Trophoblast cell (in vitro differentiated cells and primary cell): ENCODE measurements at regions not wholly inside any gene's neighbourhood (a gene's known extent, or its start where the extent isn't known, plus 50 kb on each side); places are given as distances from the start of the nearest gene placed in this dataset.

Source experiments
- DNase-seq, 2 donors: peaks; one replicate each; pipeline ENCODE4 v3.0.0-alpha.2; 2016
- H2AFZ ChIP-seq: 2 replicates; pipeline ENCODE4 v1.6.1; 2013; ENCODE audit warnings: low read length, moderate library complexity, mild to moderate bottlenecking; ENCODE audit not compliant: insufficient read depth, poor library complexity
- H2AK5ac ChIP-seq: 2 replicates; pipeline ENCODE4 v1.6.1; 2013; ENCODE audit warnings: mild to moderate bottlenecking, low read length
- H2BK120ac ChIP-seq: 2 replicates; pipeline ENCODE4 v1.6.1; 2013; ENCODE audit warnings: low read length, mild to moderate bottlenecking, moderate library complexity; ENCODE audit not compliant: insufficient read depth, poor library complexity
- H2BK12ac ChIP-seq: 2 replicates; pipeline ENCODE4 v1.6.1; 2013; ENCODE audit warnings: mild to moderate bottlenecking, low read length, moderate library complexity
- H2BK5ac ChIP-seq: 2 replicates; pipeline ENCODE4 v1.6.1; 2013; ENCODE audit warnings: low read length, low read depth, moderate library complexity, mild to moderate bottlenecking; ENCODE audit not compliant: poor library complexity
- H3K14ac ChIP-seq: 2 replicates; pipeline ENCODE4 v1.6.1; 2013; ENCODE audit warnings: mild to moderate bottlenecking, low read length
- H3K18ac ChIP-seq: 2 replicates; pipeline ENCODE4 v1.6.1; 2013; ENCODE audit warnings: mild to moderate bottlenecking, low read length
- H3K23ac ChIP-seq: 2 replicates; pipeline ENCODE4 v1.6.1; 2013; ENCODE audit warnings: low read length
- H3K27ac ChIP-seq: 2 replicates; pipeline ENCODE4 v1.5.1; 2013; ENCODE audit warnings: low read depth, mild to moderate bottlenecking, inconsistent platforms, low read length, moderate library complexity
- H3K27me3 ChIP-seq: 2 replicates; pipeline ENCODE4 v1.6.1; 2013; ENCODE audit warnings: inconsistent platforms, mild to moderate bottlenecking, low read length, moderate library complexity; ENCODE audit not compliant: insufficient read depth
- H3K36me3 ChIP-seq, 2 experiments: 1 replicate in 1 of 2; 2 replicates in 1 of 2; pipeline ENCODE4 v1.6.1; 2013; ENCODE audit warnings: low read length in 2 of 2, mild to moderate bottlenecking in 2 of 2, moderate library complexity in 1 of 2; ENCODE audit not compliant: insufficient read depth in 2 of 2, control insufficient read depth in 1 of 2
- H3K4ac ChIP-seq: 2 replicates; pipeline ENCODE4 v1.6.1; 2013; ENCODE audit warnings: low read depth, mild to moderate bottlenecking, low read length, moderate library complexity
- H3K4me1 ChIP-seq, 2 experiments: 1 replicate in 1 of 2; 2 replicates in 1 of 2; pipeline ENCODE4 v1.6.1; 2013; ENCODE audit warnings: low read length in 2 of 2, mild to moderate bottlenecking in 2 of 2, moderate library complexity in 1 of 2; ENCODE audit not compliant: insufficient read depth in 2 of 2, control insufficient read depth in 1 of 2
- H3K4me2 ChIP-seq: 2 replicates; pipeline ENCODE4 v1.6.1; 2013; ENCODE audit warnings: inconsistent platforms, mild to moderate bottlenecking, low read length, moderate library complexity
- H3K4me3 ChIP-seq: 2 replicates; pipeline ENCODE4 v1.5.1; 2013; ENCODE audit warnings: mild to moderate bottlenecking, low read depth, low read length, inconsistent platforms
- H3K79me1 ChIP-seq: one replicate; pipeline ENCODE4 v1.6.1; 2013; ENCODE audit warnings: low read length
- H3K79me2 ChIP-seq: 2 replicates; pipeline ENCODE4 v1.6.1; 2013; ENCODE audit warnings: low read length, mild to moderate bottlenecking; ENCODE audit not compliant: control insufficient read depth, insufficient read depth, poor library complexity
- H3K9ac ChIP-seq: 2 replicates; pipeline ENCODE4 v1.6.1; 2013; ENCODE audit warnings: mild to moderate bottlenecking, low read length
- H3K9me3 ChIP-seq: 2 replicates; pipeline ENCODE4 v1.6.1; 2013; ENCODE audit warnings: low read depth, mild to moderate bottlenecking, control low read depth, inconsistent platforms, low read length; ENCODE audit not compliant: insufficient read depth
- H4K12ac ChIP-seq: 2 replicates; pipeline ENCODE4 v1.6.1; 2013; ENCODE audit warnings: low read depth, mild to moderate bottlenecking, low read length, moderate library complexity
- H4K8ac ChIP-seq: 2 replicates; pipeline ENCODE4 v1.6.1; 2013; ENCODE audit warnings: low read depth, mild to moderate bottlenecking, low read length, moderate library complexity
- H4K91ac ChIP-seq: one replicate; pipeline ENCODE4 v1.6.1; 2013; ENCODE audit warnings: low read depth, mild to moderate bottlenecking, low read length, moderate library complexity
- WGBS: extraction: QIAGEN DNeasy Blood & Tissue Kit; methylation state at CpG from one replicate; pipeline ENCODE4 v1.1.7; 2013; ENCODE audit warnings: missing lambda C conversion rate; ENCODE audit not compliant: insufficient read length, insufficient coverage; ENCODE audit errors: extremely low coverage; 5-methylcytosine and 5-hydroxymethylcytosine counted together

DNA sequence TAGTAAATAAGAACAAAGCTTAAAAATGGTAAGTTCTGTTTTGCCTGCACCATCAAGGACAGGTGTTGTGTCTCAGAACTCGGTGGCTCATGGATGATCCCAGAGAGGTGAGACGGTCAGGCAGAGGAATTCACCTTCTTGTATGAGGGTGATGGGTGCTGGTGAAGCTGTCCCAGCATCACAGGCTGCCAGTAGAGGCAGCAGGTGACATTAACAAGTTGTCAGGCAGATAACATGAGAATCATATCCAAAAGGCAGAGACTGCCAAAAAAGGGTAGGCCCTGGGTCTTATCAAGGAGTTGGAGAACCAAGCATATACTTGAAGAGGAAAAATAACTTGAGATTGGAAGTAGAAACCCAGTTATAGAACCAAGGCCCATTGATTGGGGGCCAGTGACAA, 437.8 kb downstream of the DYNC2H1 start:
- Histone ChIP-seq H3K27ac (no peak overlapping the region), H3K14ac (no peak overlapping the region), H3K23ac (no peak overlapping the region), H2AK5ac (no peak overlapping the region), H4K12ac (no peak overlapping the region), H3K4me2 (no peak overlapping the region), H3K4ac (no peak overlapping the region), H3K36me3 (no peaks in the 10 kb centered on the region), H4K8ac (no peak overlapping the region), H3K9ac (no peak overlapping the region), H3K9me3 (peaks cover 4% of the 10 kb centered on the region), H3K4me3 (no peak overlapping the region), H3K79me1 (no peaks in the 10 kb centered on the region), H3K4me1 (no peaks in the 10 kb centered on the region), H2AFZ (no peak overlapping the region), H4K91ac (no peak overlapping the region), H3K18ac (no peak overlapping the region), H2BK120ac (no peak overlapping the region), H3K79me2 (no peaks in the 10 kb centered on the region), H2BK5ac (no peak overlapping the region), H3K27me3 (no peaks in the 10 kb centered on the region), H2BK12ac (no peak overlapping the region)
- DNase-seq = no peak
- WGBS = no CpG with 5 or more reads among the region's 2 CpGs

DNA sequence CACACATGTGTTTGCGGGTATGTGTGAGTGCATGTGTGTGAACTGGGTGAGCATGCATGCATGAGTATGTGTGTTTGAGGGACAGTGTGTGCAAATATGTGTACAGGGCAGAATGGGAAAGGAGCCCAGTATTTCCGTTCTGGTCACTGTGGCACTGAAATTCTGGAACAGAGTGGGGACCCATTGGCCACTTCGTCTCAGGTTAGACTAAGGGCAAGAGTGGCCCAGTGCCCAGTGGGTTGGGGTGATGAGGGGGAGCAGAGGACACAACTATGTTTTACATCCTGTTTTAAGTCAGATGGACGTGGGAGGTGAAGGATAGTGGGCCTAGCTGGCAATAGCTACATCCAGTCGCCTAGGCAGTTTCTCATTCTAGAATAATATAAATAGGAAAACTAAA, 438.5 kb downstream of the DYNC2H1 start:
- no peak overlapping the region for H3K4me2 ChIP-seq
- no peak overlapping the region for H4K91ac ChIP-seq
- H3K9ac ChIP-seq = no peak overlapping the region
- no peak overlapping the region for H3K4me3 ChIP-seq
- no peak overlapping the region for H3K4ac ChIP-seq
- no peak overlapping the region for H2BK5ac ChIP-seq
- H3K4me1 ChIP-seq = no peaks in the 10 kb centered on the region
- no peak overlapping the region for H3K18ac ChIP-seq
- H4K12ac ChIP-seq = no peak overlapping the region
- no peak overlapping the region for H2BK12ac ChIP-seq
- no peak overlapping the region for H3K14ac ChIP-seq
- WGBS = no CpG with 5 or more reads among the region's 5 CpGs
- no peaks in the 10 kb centered on the region for H3K27me3 ChIP-seq
- no peak for DNase-seq
- H3K79me1 ChIP-seq = no peaks in the 10 kb centered on the region
- H2BK120ac ChIP-seq = no peak overlapping the region
- no peak overlapping the region for H2AK5ac ChIP-seq
- no peaks in the 10 kb centered on the region for H3K9me3 ChIP-seq
- no peak overlapping the region for H3K23ac ChIP-seq
- no peaks in the 10 kb centered on the region for H3K79me2 ChIP-seq
- H3K27ac ChIP-seq = no peak overlapping the region
- no peaks in the 10 kb centered on the region for H3K36me3 ChIP-seq
- H2AFZ ChIP-seq = no peak overlapping the region
- H4K8ac ChIP-seq = no peak overlapping the region

DNA sequence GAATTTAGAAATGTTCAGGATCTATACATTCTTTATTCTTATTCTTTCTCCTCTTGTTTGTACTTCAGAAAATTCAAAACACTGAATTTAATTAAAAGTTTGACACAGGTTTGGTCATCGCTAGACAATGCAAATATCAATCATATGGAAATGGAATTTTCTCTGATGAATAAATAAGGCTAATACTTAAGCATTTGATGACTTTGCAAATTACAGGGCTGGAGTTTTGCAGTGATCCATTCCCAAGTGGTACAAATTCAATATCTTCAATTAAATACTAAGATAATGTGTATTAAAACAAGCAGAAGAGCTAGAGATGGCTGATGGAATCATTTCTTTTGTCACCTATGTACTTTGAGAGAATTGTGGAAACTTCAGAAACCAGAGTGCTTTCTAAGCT, 439.6 kb downstream of the DYNC2H1 start:
- Histone ChIP-seq H3K23ac (no peak overlapping the region), H3K9ac (no peak overlapping the region), H2AFZ (no peak overlapping the region), H3K4me2 (no peak overlapping the region), H2BK5ac (no peak overlapping the region), H4K8ac (no peak overlapping the region), H3K79me1 (no peaks in the 10 kb centered on the region), H3K4me3 (no peak overlapping the region), H4K91ac (no peak overlapping the region), H3K18ac (no peak overlapping the region), H3K14ac (no peak overlapping the region), H2BK120ac (no peak overlapping the region), H3K27ac (no peak overlapping the region), H3K4me1 (no peaks in the 10 kb centered on the region), H3K27me3 (no peaks in the 10 kb centered on the region), H3K79me2 (no peaks in the 10 kb centered on the region), H2BK12ac (no peak overlapping the region), H3K9me3 (no peaks in the 10 kb centered on the region), H3K36me3 (no peaks in the 10 kb centered on the region), H4K12ac (no peak overlapping the region), H3K4ac (no peak overlapping the region), H2AK5ac (no peak overlapping the region)
- no CpG with 5 or more reads among the region's 1 CpG for WGBS
- DNase-seq = no peak

DNA sequence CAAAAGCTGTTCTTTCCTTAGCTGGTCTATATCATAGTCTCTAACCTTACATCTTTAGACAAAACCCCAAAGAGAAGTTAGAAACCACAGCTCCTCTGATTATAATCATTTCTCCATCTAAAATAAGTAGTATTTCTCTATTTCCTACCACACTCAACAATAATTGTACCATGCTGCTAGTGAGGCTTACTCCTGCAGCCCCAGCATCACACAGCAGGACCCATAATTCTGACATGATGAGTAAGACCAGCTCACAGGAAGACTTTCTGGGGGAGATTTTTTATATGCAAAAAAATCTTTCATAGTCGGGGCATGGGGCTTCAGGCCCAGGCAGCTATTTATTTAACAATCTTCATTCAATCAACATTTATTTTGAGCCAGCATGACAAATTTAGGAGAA, 441.6 kb downstream of the DYNC2H1 start:
- Histone ChIP-seq H4K12ac (no peak overlapping the region), H3K79me1 (no peaks in the 10 kb centered on the region), H3K79me2 (no peaks in the 10 kb centered on the region), H2BK12ac (no peak overlapping the region), H3K14ac (no peak overlapping the region), H2AK5ac (no peak overlapping the region), H4K8ac (no peak overlapping the region), H2AFZ (no peak overlapping the region), H3K9ac (no peak overlapping the region), H2BK120ac (no peak overlapping the region), H4K91ac (no peak overlapping the region), H3K4me3 (no peak overlapping the region), H3K27ac (no peak overlapping the region), H3K4me1 (no peaks in the 10 kb centered on the region), H3K36me3 (no peaks in the 10 kb centered on the region), H3K9me3 (no peaks in the 10 kb centered on the region), H3K27me3 (no peaks in the 10 kb centered on the region), H3K4me2 (no peak overlapping the region), H3K18ac (no peak overlapping the region), H3K4ac (no peak overlapping the region), H3K23ac (no peak overlapping the region), H2BK5ac (no peak overlapping the region)
- WGBS = no CpG with 5 or more reads among the region's 1 CpG
- DNase-seq = no peak
